Ovary (tissue), 3 donors: ENCODE measurements at regions not wholly inside any gene's neighbourhood (a gene's known extent, or its start where the extent isn't known, plus 50 kb on each side); places are given as distances from the start of the nearest gene placed in this dataset.

Source experiments
- EP300 ChIP-seq: sonication (generic); formaldehyde crosslinking; IDR thresholded peaks from one replicate; pipeline ENCODE4 v1.6.1; 2017; ENCODE audit warnings: antibody characterized with exemption
- POLR2A ChIP-seq: fragments of 450-650 bp; IDR thresholded peaks from one replicate; pipeline ENCODE4 v1.6.1; 2017; ENCODE audit warnings: antibody characterized with exemption, mild to moderate bottlenecking, moderate library complexity
- TF ChIP-seq, protein P1 (sequence below), 3 donors: fragments of 450-650 bp in 2 of 3; fragments of 200-600 bp in 1 of 3; IDR thresholded peaks; one replicate each; pipeline versions ENCODE4 v1.5.1 to v1.8.0; 2016 to 2022; ENCODE audit warnings: antibody characterized with exemption in 3 of 3, mild to moderate bottlenecking in 1 of 3
- donor health status: DM: no; HTN: no; CAD: no.

DNA sequence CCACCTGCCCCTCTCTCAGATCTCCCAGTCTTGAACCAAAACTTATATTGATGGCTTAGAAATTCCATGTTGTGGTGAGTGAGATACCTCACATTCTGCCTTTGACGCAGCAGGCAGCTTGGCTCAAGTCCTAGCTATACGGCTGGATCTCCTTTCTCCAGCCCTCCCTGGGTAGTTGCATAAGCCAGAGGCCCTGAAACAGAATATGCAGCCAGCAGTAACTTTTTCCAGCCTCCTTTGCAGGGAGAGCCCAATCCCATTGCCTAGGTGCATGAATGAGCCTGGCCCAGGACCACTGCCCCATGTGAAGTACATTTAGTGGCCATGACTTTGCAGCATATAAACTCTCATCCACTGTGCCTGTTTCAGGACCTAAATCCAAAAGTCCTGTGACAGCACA, 202.2 kb upstream of the CDYL start:
- TF ChIP-seq POLR2A (no peak), EP300 (no peak)
- TF ChIP-seq, protein P1, sequence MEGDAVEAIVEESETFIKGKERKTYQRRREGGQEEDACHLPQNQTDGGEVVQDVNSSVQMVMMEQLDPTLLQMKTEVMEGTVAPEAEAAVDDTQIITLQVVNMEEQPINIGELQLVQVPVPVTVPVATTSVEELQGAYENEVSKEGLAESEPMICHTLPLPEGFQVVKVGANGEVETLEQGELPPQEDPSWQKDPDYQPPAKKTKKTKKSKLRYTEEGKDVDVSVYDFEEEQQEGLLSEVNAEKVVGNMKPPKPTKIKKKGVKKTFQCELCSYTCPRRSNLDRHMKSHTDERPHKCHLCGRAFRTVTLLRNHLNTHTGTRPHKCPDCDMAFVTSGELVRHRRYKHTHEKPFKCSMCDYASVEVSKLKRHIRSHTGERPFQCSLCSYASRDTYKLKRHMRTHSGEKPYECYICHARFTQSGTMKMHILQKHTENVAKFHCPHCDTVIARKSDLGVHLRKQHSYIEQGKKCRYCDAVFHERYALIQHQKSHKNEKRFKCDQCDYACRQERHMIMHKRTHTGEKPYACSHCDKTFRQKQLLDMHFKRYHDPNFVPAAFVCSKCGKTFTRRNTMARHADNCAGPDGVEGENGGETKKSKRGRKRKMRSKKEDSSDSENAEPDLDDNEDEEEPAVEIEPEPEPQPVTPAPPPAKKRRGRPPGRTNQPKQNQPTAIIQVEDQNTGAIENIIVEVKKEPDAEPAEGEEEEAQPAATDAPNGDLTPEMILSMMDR (IDR thresholded peaks at IDR 0.05) = no peak
